ENCODE measurements at regions not wholly inside any gene's neighbourhood (a gene's known extent, or its start where the extent isn't known, plus 50 kb on each side); places are given as distances from the start of the nearest gene placed in this dataset.

DNA sequence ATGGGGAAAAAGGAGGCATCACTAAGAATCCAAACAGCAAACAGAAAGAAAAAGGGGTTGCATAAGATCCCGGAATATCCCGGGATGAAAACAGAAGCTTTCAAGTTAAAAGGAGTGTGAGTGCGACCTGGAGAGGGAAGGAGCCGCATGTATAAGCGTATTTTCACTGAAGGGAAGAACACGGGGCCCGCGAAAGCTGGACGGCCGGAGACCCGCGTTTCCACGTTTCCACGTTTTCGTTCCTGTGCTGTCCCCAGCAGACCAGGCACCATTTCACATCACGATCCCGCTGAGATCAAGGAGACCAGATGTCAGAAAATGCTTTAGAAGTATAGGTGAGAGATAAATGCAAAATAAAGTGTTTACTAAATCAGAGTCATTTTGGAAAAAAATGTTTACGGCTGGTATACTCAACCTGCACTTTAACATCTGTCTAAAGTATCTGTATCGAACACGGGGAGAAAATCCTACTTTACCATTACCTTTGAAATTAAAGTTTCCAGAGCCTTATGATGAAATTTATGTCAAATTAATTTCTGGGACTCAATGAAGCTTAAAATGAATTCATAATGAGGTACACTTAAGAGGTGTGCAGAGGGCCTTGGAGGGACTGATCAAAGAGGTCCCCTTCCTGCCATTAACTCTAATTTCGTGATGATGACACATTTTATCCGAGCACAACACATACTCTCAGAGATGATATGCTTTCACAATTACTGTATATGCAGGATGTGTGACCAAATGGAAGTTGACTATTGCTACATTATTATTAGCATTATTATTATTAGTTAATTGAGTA lies 71.0 kb upstream of the SALL3 start:
- H4K20me1 ChIP-seq (ENCODE audit: control insufficient read depth, extremely low read depth, insufficient read depth, low read length), result no peaks in the 10 kb centered on the region
- TF ChIP-seq, protein P1, sequence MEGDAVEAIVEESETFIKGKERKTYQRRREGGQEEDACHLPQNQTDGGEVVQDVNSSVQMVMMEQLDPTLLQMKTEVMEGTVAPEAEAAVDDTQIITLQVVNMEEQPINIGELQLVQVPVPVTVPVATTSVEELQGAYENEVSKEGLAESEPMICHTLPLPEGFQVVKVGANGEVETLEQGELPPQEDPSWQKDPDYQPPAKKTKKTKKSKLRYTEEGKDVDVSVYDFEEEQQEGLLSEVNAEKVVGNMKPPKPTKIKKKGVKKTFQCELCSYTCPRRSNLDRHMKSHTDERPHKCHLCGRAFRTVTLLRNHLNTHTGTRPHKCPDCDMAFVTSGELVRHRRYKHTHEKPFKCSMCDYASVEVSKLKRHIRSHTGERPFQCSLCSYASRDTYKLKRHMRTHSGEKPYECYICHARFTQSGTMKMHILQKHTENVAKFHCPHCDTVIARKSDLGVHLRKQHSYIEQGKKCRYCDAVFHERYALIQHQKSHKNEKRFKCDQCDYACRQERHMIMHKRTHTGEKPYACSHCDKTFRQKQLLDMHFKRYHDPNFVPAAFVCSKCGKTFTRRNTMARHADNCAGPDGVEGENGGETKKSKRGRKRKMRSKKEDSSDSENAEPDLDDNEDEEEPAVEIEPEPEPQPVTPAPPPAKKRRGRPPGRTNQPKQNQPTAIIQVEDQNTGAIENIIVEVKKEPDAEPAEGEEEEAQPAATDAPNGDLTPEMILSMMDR (optimal IDR thresholded peaks at IDR 0.05 in 1 of 3, IDR thresholded peaks at IDR 0.05 in 1 of 3, conservative IDR thresholded peaks at IDR 0.05 in 1 of 3; ENCODE audit: extremely low read depth in 1 of 3, insufficient read depth in 2 of 3, low read length in 3 of 3), result no peak
- TF ChIP-seq EZH2 (IDR thresholded peaks at IDR 0.05; ENCODE audit: low read length), result no peak
- H3K9me1 ChIP-seq (ENCODE audit: control insufficient read depth, extremely low read depth, insufficient read depth, low read length), result no peaks in the 10 kb centered on the region
- H3K9ac ChIP-seq (ENCODE audit: control insufficient read depth, extremely low read depth, insufficient read depth, low read length), result no peak overlapping the region
- H3K4me2 ChIP-seq (ENCODE audit: control insufficient read depth, extremely low read depth, insufficient read depth, low read depth, low read length), result no peak overlapping the region
- H3K27ac ChIP-seq (ENCODE audit: control insufficient read depth, insufficient read depth, low read length), result no peak overlapping the region
- no peaks in the 10 kb centered on the region for H3K4me1 ChIP-seq (ENCODE audit: control insufficient read depth, extremely low read depth, insufficient read depth, low read length)
- no peak for FAIRE-seq
- peaks cover 4% of the 10 kb centered on the region for H3K9me3 ChIP-seq (ENCODE audit: control insufficient read depth, low read depth, low read length)
- dilution Hi-C loops (cut with MboI; ENCODE audit: extremely low pct_ligation_motif_present, low sequenced_read_pairs), result no loop called here
- no peak overlapping the region for H3K4me3 ChIP-seq (ENCODE audit: control insufficient read depth in 2 of 3, extremely low read depth in 1 of 3, insufficient read depth in 2 of 3, low read depth in 1 of 3, low read length in 3 of 3)
- no peak overlapping the region for H2AFZ ChIP-seq (ENCODE audit: control insufficient read depth, low read length)
- H3K27me3 ChIP-seq (ENCODE audit: control insufficient read depth, extremely low read depth, insufficient read depth, low read length), result no peaks in the 10 kb centered on the region
- no peaks in the 10 kb centered on the region for H3K36me3 ChIP-seq (ENCODE audit: control insufficient read depth in 2 of 2, extremely low read depth in 1 of 2, insufficient read depth in 2 of 2, low read length in 2 of 2)
- no peak for DNase-seq (ENCODE audit: low read depth, low spot score)
- H3K79me2 ChIP-seq (ENCODE audit: control insufficient read depth, insufficient read depth, low read length), result no peaks in the 10 kb centered on the region

DNA sequence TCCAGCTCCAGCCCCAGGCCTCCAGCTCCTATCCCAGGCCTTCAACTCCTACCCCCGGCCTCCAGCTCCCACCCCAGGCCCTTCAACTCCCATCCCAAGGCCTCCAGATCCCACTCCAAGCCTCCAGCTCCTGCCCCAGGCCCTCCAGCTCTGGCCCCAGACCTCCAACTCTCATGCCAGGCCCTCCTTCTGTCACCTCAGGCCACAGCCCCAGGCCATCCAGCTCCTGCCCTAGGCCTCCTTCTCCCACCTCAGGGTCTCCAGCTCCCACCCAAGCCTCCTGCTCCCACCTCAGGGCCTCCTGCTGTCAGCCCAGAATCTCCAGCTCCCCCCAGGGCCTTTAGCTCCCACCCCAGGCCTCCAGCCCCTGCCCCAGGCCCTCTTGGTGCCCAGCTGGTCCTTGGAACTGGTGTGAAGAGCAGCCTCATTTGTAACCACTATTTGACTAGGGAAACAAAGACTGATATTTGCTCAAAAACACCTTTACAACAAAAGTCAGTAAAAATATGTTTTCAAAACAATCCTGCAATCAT lies 67.8 kb upstream of the SALL3 start:
- FAIRE-seq (no peak), DNase-seq (ENCODE audit: low read depth, low spot score) (no peak)
- dilution Hi-C loops (cut with MboI; ENCODE audit: extremely low pct_ligation_motif_present, low sequenced_read_pairs), result loop anchor here (5.0 kb wide), 1 partner anchor 50 kb away; no protein-coding TSS in a partner anchor

More for the DNA sequence above, 67.8 kb upstream of the SALL3 start:
- TF ChIP-seq, protein P1 (optimal IDR thresholded peaks at IDR 0.05 in 1 of 3, IDR thresholded peaks at IDR 0.05 in 1 of 3, conservative IDR thresholded peaks at IDR 0.05 in 1 of 3; ENCODE audit: extremely low read depth in 1 of 3, insufficient read depth in 2 of 3, low read length in 3 of 3), result no peak
- TF ChIP-seq EZH2 (IDR thresholded peaks at IDR 0.05; ENCODE audit: low read length), result no peak
- H3K4me1 ChIP-seq (ENCODE audit: control insufficient read depth, extremely low read depth, insufficient read depth, low read length), result no peaks in the 10 kb centered on the region
- no peak overlapping the region for H2AFZ ChIP-seq (ENCODE audit: control insufficient read depth, low read length)
- no peak overlapping the region for H3K4me3 ChIP-seq (ENCODE audit: control insufficient read depth in 2 of 3, extremely low read depth in 1 of 3, insufficient read depth in 2 of 3, low read depth in 1 of 3, low read length in 3 of 3)
- H4K20me1 ChIP-seq (ENCODE audit: control insufficient read depth, extremely low read depth, insufficient read depth, low read length), result no peaks in the 10 kb centered on the region
- H3K79me2 ChIP-seq (ENCODE audit: control insufficient read depth, insufficient read depth, low read length), result no peaks in the 10 kb centered on the region
- H3K4me2 ChIP-seq (ENCODE audit: control insufficient read depth, extremely low read depth, insufficient read depth, low read depth, low read length), result no peak overlapping the region
- H3K36me3 ChIP-seq (ENCODE audit: control insufficient read depth in 2 of 2, extremely low read depth in 1 of 2, insufficient read depth in 2 of 2, low read length in 2 of 2), result no peaks in the 10 kb centered on the region
- peaks cover 16% of the 10 kb centered on the region for H3K9me3 ChIP-seq (ENCODE audit: control insufficient read depth, low read depth, low read length)
- no peaks in the 10 kb centered on the region for H3K27me3 ChIP-seq (ENCODE audit: control insufficient read depth, extremely low read depth, insufficient read depth, low read length)
- no peak overlapping the region for H3K27ac ChIP-seq (ENCODE audit: control insufficient read depth, insufficient read depth, low read length)
- no peaks in the 10 kb centered on the region for H3K9me1 ChIP-seq (ENCODE audit: control insufficient read depth, extremely low read depth, insufficient read depth, low read length)
- H3K9ac ChIP-seq (ENCODE audit: control insufficient read depth, extremely low read depth, insufficient read depth, low read length), result no peak overlapping the region

Data from keratinocyte (primary cell).